Left ventricle myocardium inferior (tissue), 1 donor: ENCODE measurements at regions not wholly inside any gene's neighbourhood (a gene's known extent, or its start where the extent isn't known, plus 50 kb on each side); places are given as distances from the start of the nearest gene placed in this dataset.
"Not testable (repeated sequence)": the region's sequence is repeated elsewhere in the genome, so short reads cannot be mapped to it uniquely, and the experiment has no call there.

Experiments used
- DNase-seq: peaks from one replicate; pipeline ENCODE4 v3.0.0-alpha.2; 2020
- H3K27ac ChIP-seq: fragments of 200-600 bp; replicated peaks from 2 replicates; pipeline ENCODE4 v1.8.0; 2021
- H3K27me3 ChIP-seq: fragments of 200-600 bp; 2 replicates; pipeline ENCODE4 v1.8.0; 2021; ENCODE audit warnings: low read depth
- H3K36me3 ChIP-seq: fragments of 200-600 bp; 2 replicates; pipeline ENCODE4 v1.8.0; 2021
- H3K4me1 ChIP-seq: fragments of 200-600 bp; 2 replicates; pipeline ENCODE4 v1.8.0; 2021
- H3K4me3 ChIP-seq: fragments of 200-600 bp; 2 replicates; pipeline ENCODE4 v1.8.0; 2021; ENCODE audit warnings: mild to moderate bottlenecking, moderate library complexity
- H3K9me3 ChIP-seq: fragments of 200-600 bp; replicated peaks from 2 replicates; pipeline ENCODE4 v1.8.0; 2021
- CTCF ChIP-seq: fragments of 200-600 bp; IDR thresholded peaks from 2 replicates; pipeline ENCODE4 v1.8.0; 2021; ENCODE audit warnings: antibody characterized with exemption, mild to moderate bottlenecking, borderline replicate concordance
- intact Hi-C: fragments of 100-400 bp; cut with micrococcal nuclease; formaldehyde crosslinking; loops from one replicate; pipeline ENCODE4 v1.11.0; 2022
- donor health status: DM: no; HTN: yes; CAD: no; lungs with severe emphysema.

- no peak overlapping the region for H3K4me3 ChIP-seq
- TF ChIP-seq CTCF, result no peak
- no peak for DNase-seq
- peaks cover 53% of the 10 kb centered on the region for H3K27me3 ChIP-seq
- intact Hi-C loops, result no loop called here
- peaks cover 20% of the 10 kb centered on the region for H3K4me1 ChIP-seq
- H3K27ac ChIP-seq, result no peak overlapping the region
- H3K9me3 ChIP-seq, result no peaks in the 10 kb centered on the region
- no peaks in the 10 kb centered on the region for H3K36me3 ChIP-seq
These were observed 409.9 kb upstream of the ESRRG start for GRCh38 chr1:217133092-217133491.

GRCh38 chr1:217123340-217123739, 400.1 kb upstream of the ESRRG start:
- H3K36me3 ChIP-seq, H3K9me3 ChIP-seq, H3K27ac ChIP-seq, H3K4me3 ChIP-seq, H3K27me3 ChIP-seq, DNase-seq, intact Hi-C loops, H3K4me1 ChIP-seq: not testable (repeated sequence)

DNA sequence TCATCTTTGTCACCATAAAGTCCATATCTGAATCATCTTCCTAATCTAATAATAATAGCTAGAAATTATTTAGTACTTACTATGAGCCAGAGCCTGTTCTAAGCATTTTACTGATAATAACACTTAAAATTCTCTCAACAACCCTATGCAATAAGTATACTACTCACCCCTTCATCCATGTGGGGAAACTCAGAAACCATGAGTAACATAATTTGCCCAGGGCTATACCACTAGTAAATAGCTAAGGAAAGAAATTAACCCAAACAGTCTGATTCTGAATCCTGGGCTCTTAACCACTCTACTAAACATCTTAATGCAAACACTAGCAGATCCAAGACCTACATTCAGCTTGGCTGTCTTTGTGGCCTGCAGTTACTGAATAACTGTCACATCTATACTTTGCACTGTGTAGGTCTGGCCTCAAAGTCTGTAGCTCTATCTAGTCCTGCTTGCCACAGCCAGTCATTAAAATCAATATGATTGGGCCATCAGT, 394.8 kb upstream of the ESRRG start:
- no peak overlapping the region for H3K4me3 ChIP-seq

GRCh38 chr1:217115404-217116380, 392.5 kb upstream of the ESRRG start:
- intact Hi-C loops, result no loop called here
- Histone ChIP-seq H3K4me1 (no peaks in the 10 kb centered on the region), H3K27ac (no peak overlapping the region), H3K27me3 (no peaks in the 10 kb centered on the region), H3K9me3 (no peaks in the 10 kb centered on the region), H3K4me3 (no peak overlapping the region), H3K36me3 (no peaks in the 10 kb centered on the region)
- no peak for DNase-seq
- TF ChIP-seq CTCF, result no peak

More for the DNA sequence above, 394.8 kb upstream of the ESRRG start:
- Histone ChIP-seq H3K27ac (no peak overlapping the region), H3K36me3 (no peaks in the 10 kb centered on the region), H3K27me3 (no peaks in the 10 kb centered on the region), H3K4me1 (no peaks in the 10 kb centered on the region), H3K9me3 (peaks cover 7% of the 10 kb centered on the region)
- no peak for TF ChIP-seq CTCF
- intact Hi-C loops, result no loop called here
- no peak for DNase-seq

DNA sequence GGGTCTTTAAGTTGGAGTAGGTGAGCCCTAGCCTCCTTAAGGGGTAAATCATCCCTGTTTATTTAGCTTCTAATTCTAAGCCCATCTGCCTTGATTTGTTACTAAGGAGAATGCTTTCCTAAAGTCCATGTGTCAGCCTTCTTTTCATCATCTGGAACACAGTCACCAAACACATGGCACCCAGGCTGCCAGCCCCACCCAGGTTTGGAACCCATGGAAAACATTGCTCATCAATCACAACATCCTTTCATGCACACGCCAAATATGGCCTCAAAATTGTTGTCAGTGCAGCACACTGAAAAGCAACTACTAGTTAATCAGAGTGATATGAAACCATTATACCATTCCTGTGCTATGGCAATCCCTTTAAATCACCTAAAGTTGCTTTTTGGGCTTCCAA, 386.7 kb upstream of the ESRRG start:
- TF ChIP-seq CTCF, result no peak
- DNase-seq, result no peak
- Histone ChIP-seq H3K27me3 (no peaks in the 10 kb centered on the region), H3K4me3 (no peak overlapping the region), H3K9me3 (no peaks in the 10 kb centered on the region), H3K4me1 (no peaks in the 10 kb centered on the region), H3K27ac (no peak overlapping the region), H3K36me3 (no peaks in the 10 kb centered on the region)
- intact Hi-C loops, result no loop called here
